CD4-positive, alpha-beta T cell (primary cell): ENCODE measurements at regions not wholly inside any gene's neighbourhood (a gene's known extent, or its start where the extent isn't known, plus 50 kb on each side); places are given as distances from the start of the nearest gene placed in this dataset.

ENCODE experiments used
- ATAC-seq: fragments of 200-7000 bp; cut with Tn5 transposase; one replicate; pipeline ENCODE4 v1.10.0; 2022; ENCODE audit warnings: mild to moderate bottlenecking; ENCODE audit not compliant: poor library complexity
- CTCF ChIA-PET: fragments of 350-600 bp; sonication (Branson Sonifier 250); formaldehyde crosslinking; loops from one replicate; lab custom pipeline; 2021; ENCODE audit warnings: antibody characterized with exemption, inconsistent platforms; lab: Charles Lee
- POLR2A ChIA-PET: fragments of 350-600 bp; sonication (Branson Sonifier 250); formaldehyde crosslinking; loops from one replicate; lab custom pipeline; 2021; ENCODE audit warnings: antibody characterized with exemption, inconsistent platforms; lab: Charles Lee
- DNase-seq, 14 experiments: peaks; one replicate each; pipeline ENCODE4 v3.0.0-alpha.2; 2013 to 2020; ENCODE audit warnings: mixed read lengths in 2 of 14
- H3K27ac ChIP-seq, 2 donors: one replicate each; pipeline versions ENCODE4 v1.5.1 to v1.7.0; 2013; ENCODE audit warnings: low read length in 2 of 2, low read depth in 1 of 2, mild to moderate bottlenecking in 1 of 2
- H3K27me3 ChIP-seq, 2 experiments: 1 replicate in 1 of 2; 2 replicates in 1 of 2; pipeline versions ENCODE4 v1.6.1 to v1.7.0; 2013; ENCODE audit warnings: low read length in 2 of 2, control low read depth in 1 of 2, mild to moderate bottlenecking in 1 of 2, moderate library complexity in 1 of 2; ENCODE audit not compliant: insufficient read depth in 2 of 2, control insufficient read depth in 1 of 2
- H3K36me3 ChIP-seq: one replicate; pipeline ENCODE4 v1.6.1; 2013; ENCODE audit warnings: low read length, control low read depth; ENCODE audit not compliant: insufficient read depth
- H3K4me1 ChIP-seq: one replicate; pipeline ENCODE4 v1.6.1; 2013; ENCODE audit warnings: low read length, control low read depth; ENCODE audit not compliant: insufficient read depth
- H3K4me3 ChIP-seq: one replicate; pipeline ENCODE4 v1.5.1; 2013; ENCODE audit warnings: mild to moderate bottlenecking, low read length, moderate library complexity
- H3K9me3 ChIP-seq, 2 experiments: 1 replicate in 1 of 2; 2 replicates in 1 of 2; pipeline versions ENCODE4 v1.6.1 to v1.7.0; 2013; ENCODE audit warnings: low read length in 2 of 2, mild to moderate bottlenecking in 2 of 2, control low read depth in 1 of 2, moderate library complexity in 1 of 2; ENCODE audit not compliant: control insufficient read depth in 1 of 2, insufficient read depth in 1 of 2
- H3K27ac Mint-ChIP-seq: one replicate; pipeline ENCODE4 v1.8.0; 2020; ENCODE audit warnings: mixed read lengths
- H3K27me3 Mint-ChIP-seq: one replicate; pipeline ENCODE4 v1.8.0; 2021; ENCODE audit warnings: mixed read lengths
- H3K36me3 Mint-ChIP-seq: one replicate; pipeline ENCODE4 v1.8.0; 2021; ENCODE audit warnings: low read depth, mixed read lengths
- H3K4me1 Mint-ChIP-seq: one replicate; pipeline ENCODE4 v1.8.0; 2021; ENCODE audit warnings: low read depth, mixed read lengths
- H3K4me3 Mint-ChIP-seq: one replicate; pipeline ENCODE4 v1.8.0; 2020; ENCODE audit warnings: mild to moderate bottlenecking, mixed read lengths
- H3K9me3 Mint-ChIP-seq: one replicate; pipeline ENCODE4 v1.8.0; 2020; ENCODE audit warnings: mixed read lengths
- intact Hi-C, 2 experiments: fragments of 100-400 bp; cut with DNase I in 1 of 2; cut with micrococcal nuclease in 1 of 2; formaldehyde crosslinking; loops; one replicate each; pipeline versions ENCODE4 v1.15.1 to v1.9.0; 2023 to 2025; cut with DNase I, micrococcal nuclease
- TF ChIP-seq, protein P1 (sequence below): fragments of 200-600 bp; IDR thresholded peaks from one replicate; pipeline ENCODE4 v1.8.0; 2022; ENCODE audit warnings: antibody characterized with exemption, mild to moderate bottlenecking

- no peak overlapping the region for H3K27ac Mint-ChIP-seq
- H3K4me1 ChIP-seq, result no peaks in the 10 kb centered on the region
- H3K4me1 Mint-ChIP-seq, result no peaks in the 10 kb centered on the region
- no peaks in the 10 kb centered on the region for H3K36me3 ChIP-seq
- H3K4me3 ChIP-seq, result no peak overlapping the region
- ChIA-PET CTCF (no interaction called here), POLR2A (no interaction called here)
- no peaks in the 10 kb centered on the region for H3K36me3 Mint-ChIP-seq
- ATAC-seq (no peak), DNase-seq (no peak)
- H3K27me3 ChIP-seq, result no peaks in the 10 kb centered on the region
- H3K4me3 Mint-ChIP-seq, result no peak overlapping the region
- no peaks in the 10 kb centered on the region for H3K27me3 Mint-ChIP-seq
- intact Hi-C loops, result no loop called here
- no peak overlapping the region for H3K27ac ChIP-seq
- no peaks in the 10 kb centered on the region for H3K9me3 ChIP-seq
- H3K9me3 Mint-ChIP-seq, result no peaks in the 10 kb centered on the region
- TF ChIP-seq, protein P1, sequence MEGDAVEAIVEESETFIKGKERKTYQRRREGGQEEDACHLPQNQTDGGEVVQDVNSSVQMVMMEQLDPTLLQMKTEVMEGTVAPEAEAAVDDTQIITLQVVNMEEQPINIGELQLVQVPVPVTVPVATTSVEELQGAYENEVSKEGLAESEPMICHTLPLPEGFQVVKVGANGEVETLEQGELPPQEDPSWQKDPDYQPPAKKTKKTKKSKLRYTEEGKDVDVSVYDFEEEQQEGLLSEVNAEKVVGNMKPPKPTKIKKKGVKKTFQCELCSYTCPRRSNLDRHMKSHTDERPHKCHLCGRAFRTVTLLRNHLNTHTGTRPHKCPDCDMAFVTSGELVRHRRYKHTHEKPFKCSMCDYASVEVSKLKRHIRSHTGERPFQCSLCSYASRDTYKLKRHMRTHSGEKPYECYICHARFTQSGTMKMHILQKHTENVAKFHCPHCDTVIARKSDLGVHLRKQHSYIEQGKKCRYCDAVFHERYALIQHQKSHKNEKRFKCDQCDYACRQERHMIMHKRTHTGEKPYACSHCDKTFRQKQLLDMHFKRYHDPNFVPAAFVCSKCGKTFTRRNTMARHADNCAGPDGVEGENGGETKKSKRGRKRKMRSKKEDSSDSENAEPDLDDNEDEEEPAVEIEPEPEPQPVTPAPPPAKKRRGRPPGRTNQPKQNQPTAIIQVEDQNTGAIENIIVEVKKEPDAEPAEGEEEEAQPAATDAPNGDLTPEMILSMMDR, result no peak
These were observed 93.2 kb downstream of the DNAJB9 start for GRCh38 chr7:108662783-108663362.

- Histone ChIP-seq H3K4me1 (no peaks in the 10 kb centered on the region), H3K27me3 (no peaks in the 10 kb centered on the region), H3K9me3 (no peaks in the 10 kb centered on the region), H3K27ac (no peak overlapping the region), H3K4me3 (no peak overlapping the region), H3K36me3 (no peaks in the 10 kb centered on the region)
- ChIA-PET POLR2A (no interaction called here), CTCF (no interaction called here)
- H3K4me3 Mint-ChIP-seq, result no peak overlapping the region
- no peak overlapping the region for H3K27ac Mint-ChIP-seq
- no peaks in the 10 kb centered on the region for H3K9me3 Mint-ChIP-seq
- no peaks in the 10 kb centered on the region for H3K4me1 Mint-ChIP-seq
- H3K36me3 Mint-ChIP-seq, result no peaks in the 10 kb centered on the region
- intact Hi-C loops, result no loop called here
- ATAC-seq (no peak), DNase-seq (no peak)
- TF ChIP-seq, protein P1, result no peak
- no peaks in the 10 kb centered on the region for H3K27me3 Mint-ChIP-seq
These were observed 94.0 kb downstream of the DNAJB9 start for GRCh38 chr7:108663701-108664100.

DNA sequence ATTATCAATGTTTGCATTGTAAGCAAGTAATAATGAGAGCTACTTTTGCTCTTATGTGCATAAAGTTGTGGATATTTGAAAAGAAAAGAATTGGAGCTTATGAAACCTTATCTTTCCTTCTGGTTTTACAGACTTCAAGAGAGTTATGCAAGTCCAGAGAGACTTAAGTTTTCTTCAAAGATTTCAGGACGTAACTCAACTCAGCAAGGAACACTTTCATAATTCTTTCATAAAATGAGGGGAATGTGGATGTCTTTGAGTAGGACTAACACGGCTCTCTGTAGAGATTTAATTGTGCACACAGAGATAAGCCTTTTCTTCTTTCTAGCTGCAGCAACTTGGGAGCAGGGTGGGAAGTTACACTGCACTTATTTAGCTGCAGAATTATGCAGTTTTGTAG lies 97.5 kb downstream of the DNAJB9 start:
- intact Hi-C loops, result no loop called here
- no peaks in the 10 kb centered on the region for H3K9me3 Mint-ChIP-seq
- no peak for DNase-seq
- no peak overlapping the region for H3K27ac ChIP-seq
- peaks cover 12% of the 10 kb centered on the region for H3K27me3 Mint-ChIP-seq
- no peaks in the 10 kb centered on the region for H3K4me1 Mint-ChIP-seq
- H3K27ac Mint-ChIP-seq, result no peak overlapping the region
- CTCF ChIA-PET, result no interaction called here
- POLR2A ChIA-PET, result no interaction called here
- no peak for ATAC-seq
- no peak overlapping the region for H3K4me3 ChIP-seq
- no peaks in the 10 kb centered on the region for H3K36me3 ChIP-seq
- H3K36me3 Mint-ChIP-seq, result no peaks in the 10 kb centered on the region
- H3K9me3 ChIP-seq, result no peaks in the 10 kb centered on the region
- TF ChIP-seq, protein P1, result no peak
- H3K27me3 ChIP-seq, result no peaks in the 10 kb centered on the region
- H3K4me3 Mint-ChIP-seq, result no peak overlapping the region
- H3K4me1 ChIP-seq, result no peaks in the 10 kb centered on the region
